ENCODE measurements at regions not wholly inside any gene's neighbourhood (a gene's known extent, or its start where the extent isn't known, plus 50 kb on each side); places are given as distances from the start of the nearest gene placed in this dataset.
"Not testable (repeated sequence)": the region's sequence is repeated elsewhere in the genome, so short reads cannot be mapped to it uniquely, and the experiment has no call there.

- no peak overlapping the region for H3K4me3 ChIP-seq (ENCODE audit: low read depth, low read length)
- no peak for TF ChIP-seq CTCF (IDR thresholded peaks at IDR 0.05; ENCODE audit: insufficient read depth, low read length)
- DNase-seq (ENCODE audit: low read depth), result no peak
Measured at GRCh38 chr14:87034680-87035079, 958.3 kb downstream of the GALC start.

GRCh38 chr14:87030197-87030596 is 962.8 kb downstream of the GALC start:
- H3K4me3 ChIP-seq (ENCODE audit: low read depth, low read length), result no peak overlapping the region
- TF ChIP-seq CTCF (IDR thresholded peaks at IDR 0.05; ENCODE audit: insufficient read depth, low read length), result no peak
- DNase-seq (ENCODE audit: low read depth), result no peak

- DNase-seq (ENCODE audit: low read depth); H3K4me3 ChIP-seq (ENCODE audit: low read depth, low read length): not testable (repeated sequence)
Measured at GRCh38 chr14:87020106-87020505, 972.9 kb downstream of the GALC start.

- no peak for TF ChIP-seq CTCF (IDR thresholded peaks at IDR 0.05; ENCODE audit: insufficient read depth, low read length)
- no peak overlapping the region for H3K4me3 ChIP-seq (ENCODE audit: low read depth, low read length)
- DNase-seq (ENCODE audit: low read depth), result no peak
Measured at GRCh38 chr14:87018294-87018693, 974.7 kb downstream of the GALC start.

DNA sequence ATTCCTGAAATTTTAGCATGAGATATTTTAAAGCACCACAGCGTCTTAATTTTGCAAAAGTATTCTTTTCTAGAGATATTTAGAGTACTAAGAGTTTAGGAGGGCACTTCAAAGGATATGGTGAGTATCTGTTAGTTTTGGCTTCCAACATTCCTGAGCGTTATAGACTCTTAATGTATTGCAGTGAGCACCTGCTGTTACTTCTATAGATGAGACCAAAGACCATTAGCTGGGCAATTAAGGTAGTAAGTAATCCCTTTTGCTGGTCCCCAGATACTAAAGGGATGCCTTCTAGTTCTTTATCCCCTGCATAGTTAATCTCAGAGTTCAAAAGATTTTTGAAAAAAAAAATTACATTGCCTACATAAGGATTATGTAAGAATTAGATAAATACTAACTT is 975.6 kb downstream of the GALC start:
- DNase-seq (ENCODE audit: low read depth), result no peak
- no peak overlapping the region for H3K4me3 ChIP-seq (ENCODE audit: low read depth, low read length)
- no peak for TF ChIP-seq CTCF (IDR thresholded peaks at IDR 0.05; ENCODE audit: insufficient read depth, low read length)

GRCh38 chr14:87014856-87015255 is 978.1 kb downstream of the GALC start:
- DNase-seq (ENCODE audit: low read depth), result no peak
- H3K4me3 ChIP-seq (ENCODE audit: low read depth, low read length), result no peak overlapping the region
- TF ChIP-seq CTCF (IDR thresholded peaks at IDR 0.05; ENCODE audit: insufficient read depth, low read length), result no peak

DNA sequence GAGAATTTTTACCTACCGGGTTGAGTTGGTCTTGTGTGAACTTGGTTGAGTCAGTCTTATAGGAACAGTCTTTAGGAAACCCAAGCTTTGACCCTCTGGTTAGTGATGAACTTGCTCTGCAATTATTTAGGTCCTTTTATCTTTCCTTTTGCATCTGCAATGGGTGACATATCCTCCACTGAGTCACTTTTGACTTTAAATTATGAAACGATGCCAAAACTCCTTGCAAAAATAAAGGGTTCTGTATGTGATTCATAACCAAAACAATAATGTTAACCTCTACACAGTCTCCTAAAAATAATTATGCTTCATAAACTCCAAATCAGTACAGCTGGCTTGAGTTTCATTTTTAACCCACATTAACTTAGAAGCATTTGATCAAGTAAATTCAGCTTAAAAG is 979.4 kb downstream of the GALC start:
- no peak overlapping the region for H3K4me3 ChIP-seq (ENCODE audit: low read depth, low read length)
- peak; percentile 73 for DNase-seq (ENCODE audit: low read depth)
- no peak for TF ChIP-seq CTCF (IDR thresholded peaks at IDR 0.05; ENCODE audit: insufficient read depth, low read length)
